B cell (primary cell): ENCODE measurements at regions not wholly inside any gene's neighbourhood (a gene's known extent, or its start where the extent isn't known, plus 50 kb on each side); places are given as distances from the start of the nearest gene placed in this dataset.

ENCODE experiments used
- ATAC-seq: fragments of 200-7000 bp; cut with Tn5 transposase; one replicate; pipeline ENCODE4 v1.10.0; 2021; ENCODE audit warnings: low read depth, mild to moderate bottlenecking, moderate number of reproducible peaks, moderate library complexity
- CTCF ChIA-PET: fragments of 350-600 bp; sonication (Branson Sonifier 250); formaldehyde crosslinking; loops from one replicate; lab custom pipeline; 2021; ENCODE audit warnings: antibody characterized with exemption, inconsistent platforms; lab: Charles Lee
- POLR2A ChIA-PET: fragments of 350-600 bp; sonication (Branson Sonifier 250); formaldehyde crosslinking; loops from one replicate; lab custom pipeline; 2021; ENCODE audit warnings: antibody characterized with exemption; lab: Charles Lee
- DNase-seq: peaks from one replicate; pipeline ENCODE4 v3.0.0; 2013
- H2AFZ ChIP-seq: 2 replicates; pipeline ENCODE4 v1.6.1; 2012; ENCODE audit warnings: mild to moderate bottlenecking, low read depth, low read length; ENCODE audit not compliant: insufficient read depth, poor library complexity, severe bottlenecking
- H3K27ac ChIP-seq, 2 donors: 1 replicate in 1 of 2; 2 replicates in 1 of 2; pipeline ENCODE4 v1.5.1; 2012 to 2013; ENCODE audit warnings: low read length in 2 of 2, mild to moderate bottlenecking in 2 of 2, moderate library complexity in 1 of 2
- H3K27me3 ChIP-seq, 4 experiments: fragments of 200-600 bp in 1 of 4; sonication (generic) in 1 of 4; replicated peaks in 1 of 4; 1 replicate in 2 of 4; 2 replicates in 2 of 4; pipeline versions ENCODE4 v1.6.1 to v1.7.0; 2013 to 2016; ENCODE audit warnings: low read length in 3 of 4, mild to moderate bottlenecking in 2 of 4, mixed read lengths in 1 of 4, moderate library complexity in 1 of 4; ENCODE audit not compliant: insufficient read depth in 4 of 4, control insufficient read depth in 3 of 4; ENCODE audit errors: control extremely low read depth in 1 of 4
- H3K36me3 ChIP-seq, 2 experiments: replicated peaks in 1 of 2; 1 replicate in 1 of 2; 2 replicates in 1 of 2; pipeline versions ENCODE4 v1.6.1 to v1.7.1; 2013; ENCODE audit warnings: low read length in 1 of 2; ENCODE audit not compliant: insufficient read depth in 2 of 2, control insufficient read depth in 1 of 2; ENCODE audit errors: control extremely low read depth in 1 of 2, extremely low read depth in 1 of 2
- H3K4me1 ChIP-seq, 2 donors: fragments of 200-600 bp in 1 of 2; sonication (generic) in 1 of 2; 1 replicate in 1 of 2; 2 replicates in 1 of 2; pipeline versions ENCODE4 v1.5.1 to v1.6.1; 2013 to 2017; ENCODE audit warnings: low read length in 2 of 2; ENCODE audit not compliant: control insufficient read depth in 2 of 2, insufficient read depth in 2 of 2
- H3K4me2 ChIP-seq: replicated peaks from 2 replicates; pipeline ENCODE3; 2012; ENCODE audit warnings: mild to moderate bottlenecking, low read depth, low read length; ENCODE audit not compliant: poor library complexity, severe bottlenecking
- H3K4me3 ChIP-seq, 5 experiments: fragments of 200-600 bp in 1 of 5; sonication (generic) in 1 of 5; 1 replicate in 3 of 5; 2 replicates in 2 of 5; pipeline versions ENCODE4 v1.5.1 to v1.7.0; 2011 to 2016; ENCODE audit warnings: low read length in 4 of 5, mild to moderate bottlenecking in 4 of 5, low read depth in 2 of 5, control low read depth in 1 of 5, moderate library complexity in 1 of 5; ENCODE audit not compliant: insufficient read depth in 1 of 5; ENCODE audit errors: control extremely low read depth in 1 of 5, extremely low read depth in 1 of 5
- H3K79me2 ChIP-seq: fragments of 200-600 bp; sonication (generic); one replicate; pipeline ENCODE4 v1.6.0; 2016; ENCODE audit warnings: low read length; ENCODE audit not compliant: control insufficient read depth, insufficient read depth
- H3K9ac ChIP-seq: fragments of 200-600 bp; sonication (generic); 2 replicates; pipeline ENCODE4 v1.6.1; 2017; ENCODE audit warnings: mild to moderate bottlenecking, low read length, moderate library complexity
- H3K9me3 ChIP-seq, 3 donors: one replicate each; pipeline versions ENCODE4 v1.6.1 to v1.7.1; 2013; ENCODE audit warnings: low read length in 2 of 3; ENCODE audit not compliant: control insufficient read depth in 2 of 3, insufficient read depth in 1 of 3; ENCODE audit errors: control extremely low read depth in 1 of 3
- H4K20me1 ChIP-seq: 2 replicates; pipeline ENCODE4 v1.6.0; 2012; ENCODE audit warnings: mild to moderate bottlenecking, low read length; ENCODE audit not compliant: insufficient read depth, control insufficient read depth, poor library complexity, severe bottlenecking
- H3K27ac Mint-ChIP-seq: one replicate; pipeline ENCODE4 v1.8.0; 2021; ENCODE audit warnings: mixed read lengths
- H3K27me3 Mint-ChIP-seq: one replicate; pipeline ENCODE4 v1.8.0; 2021; ENCODE audit warnings: mixed read lengths
- H3K4me1 Mint-ChIP-seq: one replicate; pipeline ENCODE4 v1.8.0; 2021; ENCODE audit warnings: mixed read lengths
- H3K4me3 Mint-ChIP-seq: one replicate; pipeline ENCODE4 v1.8.0; 2021; ENCODE audit warnings: mixed read lengths
- H3K9me3 Mint-ChIP-seq: one replicate; pipeline ENCODE4 v1.8.0; 2022; ENCODE audit warnings: mixed read lengths; ENCODE audit not compliant: insufficient read depth
- EZH2 ChIP-seq: IDR thresholded peaks from 2 replicates; pipeline ENCODE4 v1.6.1; 2012; ENCODE audit warnings: borderline replicate concordance, low read depth, mild to moderate bottlenecking, moderate library complexity, low read length; ENCODE audit not compliant: insufficient read depth, poor library complexity, severe bottlenecking
- WGBS: methylation state at CpG from one replicate; pipeline ENCODE4 v1.1.5; 2013; ENCODE audit warnings: missing lambda C conversion rate; ENCODE audit not compliant: insufficient coverage; 5-methylcytosine and 5-hydroxymethylcytosine counted together
- intact Hi-C: fragments of 100-400 bp; cut with micrococcal nuclease; formaldehyde crosslinking; loops from one replicate; pipeline ENCODE4 v1.10.0; 2022
- TF ChIP-seq, protein P1 (sequence below): fragments of 200-600 bp; IDR thresholded peaks from one replicate; pipeline ENCODE4 v1.8.0; 2022; ENCODE audit warnings: antibody characterized with exemption, mild to moderate bottlenecking

DNA sequence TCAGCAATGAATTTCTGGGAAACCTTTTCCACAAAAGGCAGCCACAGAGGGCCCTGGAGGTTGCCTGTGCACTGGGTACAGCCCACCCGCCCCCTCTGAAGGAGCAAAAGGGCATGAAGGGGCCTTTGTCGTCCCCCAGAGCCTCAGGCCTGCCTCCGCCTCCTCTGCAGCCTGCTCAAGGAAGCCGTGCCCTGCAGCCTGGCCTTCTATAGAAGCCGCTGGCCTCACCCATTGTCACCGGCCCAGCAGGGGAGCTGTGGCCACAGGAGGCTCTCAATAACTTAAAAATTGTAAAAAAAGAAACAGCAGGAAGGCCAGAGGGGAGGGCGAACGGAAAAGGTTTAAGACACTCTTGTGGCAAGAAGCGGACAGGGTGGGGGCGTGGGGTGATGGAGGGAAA lies 213.3 kb downstream of the IRX2 start:
- no peak overlapping the region for H3K4me3 ChIP-seq
- DNase-seq (no peak), ATAC-seq (no peak)
- Mint-ChIP-seq H3K4me3 (no peak overlapping the region), H3K27ac (no peak overlapping the region), H3K4me1 (no peaks in the 10 kb centered on the region), H3K27me3 (no peaks in the 10 kb centered on the region), H3K9me3 (peaks cover 14% of the 10 kb centered on the region)
- ChIA-PET POLR2A (no interaction called here), CTCF (no interaction called here)
- H3K9me3 ChIP-seq = peaks cover 0 to 40% (median 0%) of the 10 kb centered on the region in 3 donors
- no peak overlapping the region for H2AFZ ChIP-seq
- no peaks in the 10 kb centered on the region for H3K36me3 ChIP-seq
- TF ChIP-seq EZH2 = no peak
- TF ChIP-seq, protein P1, sequence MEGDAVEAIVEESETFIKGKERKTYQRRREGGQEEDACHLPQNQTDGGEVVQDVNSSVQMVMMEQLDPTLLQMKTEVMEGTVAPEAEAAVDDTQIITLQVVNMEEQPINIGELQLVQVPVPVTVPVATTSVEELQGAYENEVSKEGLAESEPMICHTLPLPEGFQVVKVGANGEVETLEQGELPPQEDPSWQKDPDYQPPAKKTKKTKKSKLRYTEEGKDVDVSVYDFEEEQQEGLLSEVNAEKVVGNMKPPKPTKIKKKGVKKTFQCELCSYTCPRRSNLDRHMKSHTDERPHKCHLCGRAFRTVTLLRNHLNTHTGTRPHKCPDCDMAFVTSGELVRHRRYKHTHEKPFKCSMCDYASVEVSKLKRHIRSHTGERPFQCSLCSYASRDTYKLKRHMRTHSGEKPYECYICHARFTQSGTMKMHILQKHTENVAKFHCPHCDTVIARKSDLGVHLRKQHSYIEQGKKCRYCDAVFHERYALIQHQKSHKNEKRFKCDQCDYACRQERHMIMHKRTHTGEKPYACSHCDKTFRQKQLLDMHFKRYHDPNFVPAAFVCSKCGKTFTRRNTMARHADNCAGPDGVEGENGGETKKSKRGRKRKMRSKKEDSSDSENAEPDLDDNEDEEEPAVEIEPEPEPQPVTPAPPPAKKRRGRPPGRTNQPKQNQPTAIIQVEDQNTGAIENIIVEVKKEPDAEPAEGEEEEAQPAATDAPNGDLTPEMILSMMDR = no peak
- no peak overlapping the region for H3K4me2 ChIP-seq
- H3K79me2 ChIP-seq = no peaks in the 10 kb centered on the region
- H3K9ac ChIP-seq = no peak overlapping the region
- 48% methylated on average over 10 of the region's 10 CpGs for WGBS
- H4K20me1 ChIP-seq = no peaks in the 10 kb centered on the region
- no peaks in the 10 kb centered on the region for H3K4me1 ChIP-seq
- no peak overlapping the region for H3K27ac ChIP-seq
- intact Hi-C loops = no loop called here
- no peaks in the 10 kb centered on the region for H3K27me3 ChIP-seq

DNA sequence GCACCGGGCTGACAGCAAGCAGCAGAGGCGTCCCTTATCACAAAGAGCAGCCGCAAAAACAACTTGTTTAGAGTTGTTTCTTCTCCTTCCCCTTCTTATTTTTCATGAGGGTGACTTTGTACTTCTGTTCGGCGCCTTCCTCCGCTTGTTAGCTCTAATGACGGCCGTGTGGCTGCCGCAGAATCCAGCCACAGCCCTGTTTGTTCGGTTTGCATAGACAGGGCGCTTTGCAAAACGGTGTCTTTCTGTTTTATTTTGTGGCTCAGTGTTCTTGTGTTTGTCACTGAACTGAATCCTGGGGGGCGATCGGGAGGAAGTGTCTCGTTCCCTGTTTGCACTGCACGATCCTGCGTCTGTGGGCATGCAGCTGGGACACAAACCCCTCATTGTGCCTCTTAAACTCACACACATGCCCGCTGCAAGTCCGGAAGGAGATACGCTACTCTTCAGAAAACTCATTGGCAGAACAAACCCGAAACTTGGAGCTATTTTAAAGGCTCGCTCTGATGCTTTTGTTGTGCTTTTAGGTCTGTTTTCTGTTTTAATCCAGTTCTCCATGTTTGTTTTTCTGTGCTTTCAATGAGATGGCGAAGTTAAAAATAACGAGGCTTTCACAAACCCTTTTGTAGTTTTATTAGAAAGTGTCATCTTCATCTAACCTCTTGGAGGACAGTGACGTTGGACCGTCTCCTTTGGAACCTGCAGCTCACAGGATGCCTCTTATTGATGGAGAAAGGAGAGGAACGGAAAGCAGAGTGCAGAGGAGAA lies 213.9 kb downstream of the IRX2 start:
- intact Hi-C loops = no loop called here
- Histone ChIP-seq H3K4me3 (no peak overlapping the region), H3K79me2 (no peaks in the 10 kb centered on the region), H3K27me3 (no peaks in the 10 kb centered on the region), H3K4me2 (no peak overlapping the region), H2AFZ (no peak overlapping the region), H3K27ac (no peak overlapping the region), H4K20me1 (no peaks in the 10 kb centered on the region), H3K9ac (no peak overlapping the region), H3K36me3 (no peaks in the 10 kb centered on the region), H3K9me3 (peaks cover 0 to 40% (median 0%) of the 10 kb centered on the region in 3 donors), H3K4me1 (no peaks in the 10 kb centered on the region)
- TF ChIP-seq, protein P1 = no peak
- no peak for TF ChIP-seq EZH2
- ATAC-seq = no peak
- no peak overlapping the region for H3K27ac Mint-ChIP-seq
- CTCF ChIA-PET = no interaction called here
- H3K4me3 Mint-ChIP-seq = no peak overlapping the region
- no peaks in the 10 kb centered on the region for H3K27me3 Mint-ChIP-seq
- POLR2A ChIA-PET = no interaction called here
- 65% methylated on average over 16 of the region's 27 CpGs for WGBS
- no peaks in the 10 kb centered on the region for H3K4me1 Mint-ChIP-seq
- H3K9me3 Mint-ChIP-seq = peaks cover 14% of the 10 kb centered on the region
- no peak for DNase-seq
